IMR-90 (cell line): ENCODE measurements at regions not wholly inside any gene's neighbourhood (a gene's known extent, or its start where the extent isn't known, plus 50 kb on each side); places are given as distances from the start of the nearest gene placed in this dataset.

Source experiments
- ATAC-seq: fragments of 200-7000 bp; cut with Tn5 transposase; 2 replicates; pipeline ENCODE4 v1.9.1; 2020; ENCODE audit warnings: low read depth, mild to moderate bottlenecking, moderate library complexity
- BruUV-seq: library from RNA; stranded (reverse); fragments of 400-500 nt; replicated peaks from 2 replicates; lab custom pipeline; 2021; lab: Mats Ljungman, UMichigan
- CTCF ChIA-PET: fragments of 300-600 bp; formaldehyde crosslinking; extraction: SDS; loops from one replicate; lab custom pipeline; 2021; ENCODE audit warnings: antibody characterized with exemption; lab: Yijun Ruan, JAX
- POLR2A ChIA-PET: fragments of 300-600 bp; sonication (Branson Sonifier 250); formaldehyde crosslinking; loops from one replicate; lab custom pipeline; 2022; ENCODE audit warnings: antibody characterized with exemption; ENCODE audit not compliant: unreplicated experiment; lab: Charles Lee
- DNase-seq: peaks from one replicate; pipeline ENCODE4 v3.0.0; 2013
- H2AFZ ChIP-seq: replicated peaks from 2 replicates; pipeline ENCODE3; 2013; ENCODE audit warnings: low read length, mild to moderate bottlenecking; ENCODE audit not compliant: poor library complexity
- H2AK5ac ChIP-seq: 2 replicates; pipeline ENCODE4 v1.6.1; 2013; ENCODE audit warnings: low read depth, low read length, inconsistent platforms
- H2AK9ac ChIP-seq: replicated peaks from 2 replicates; pipeline ENCODE3; 2013; ENCODE audit warnings: mild to moderate bottlenecking, low read depth, low read length, moderate library complexity; ENCODE audit not compliant: poor library complexity
- H2BK120ac ChIP-seq: 2 replicates; pipeline ENCODE4 v1.6.1; 2013; ENCODE audit warnings: low read depth, low read length, inconsistent platforms
- H2BK15ac ChIP-seq: 3 replicates; pipeline ENCODE4 v1.6.1; 2013; ENCODE audit warnings: low read depth, low read length, inconsistent platforms
- H2BK20ac ChIP-seq: 2 replicates; pipeline ENCODE4 v1.6.1; 2013; ENCODE audit warnings: low read depth, mild to moderate bottlenecking, inconsistent platforms, low read length, moderate library complexity
- H2BK5ac ChIP-seq: 2 replicates; pipeline ENCODE4 v1.6.1; 2013; ENCODE audit warnings: mild to moderate bottlenecking, low read depth, low read length, inconsistent platforms; ENCODE audit not compliant: poor library complexity, severe bottlenecking
- H3K14ac ChIP-seq: replicated peaks from 2 replicates; pipeline ENCODE4 v1.6.1; 2013; ENCODE audit warnings: low read depth, low read length, inconsistent platforms
- H3K18ac ChIP-seq: 2 replicates; pipeline ENCODE4 v1.6.1; 2013; ENCODE audit warnings: low read depth, low read length, control low read depth
- H3K23ac ChIP-seq: 2 replicates; pipeline ENCODE4 v1.6.1; 2013; ENCODE audit warnings: low read depth, low read length, inconsistent platforms
- H3K27ac ChIP-seq: 2 replicates; pipeline ENCODE4 v1.5.1; 2013; ENCODE audit warnings: mild to moderate bottlenecking, control low read depth, low read length; ENCODE audit not compliant: insufficient read depth
- H3K27me3 ChIP-seq: 2 replicates; pipeline ENCODE4 v1.6.1; 2013; ENCODE audit warnings: low read length; ENCODE audit not compliant: control insufficient read depth, insufficient read depth
- H3K36me3 ChIP-seq: 2 replicates; pipeline ENCODE4 v1.6.1; 2013; ENCODE audit warnings: low read length, mixed read lengths; ENCODE audit not compliant: control insufficient read depth, insufficient read depth
- H3K4ac ChIP-seq: 2 replicates; pipeline ENCODE4 v1.6.1; 2013; ENCODE audit warnings: low read depth, low read length, inconsistent platforms
- H3K4me1 ChIP-seq: 2 replicates; pipeline ENCODE4 v1.6.1; 2013; ENCODE audit warnings: low read length, mixed read lengths; ENCODE audit not compliant: control insufficient read depth, insufficient read depth
- H3K4me2 ChIP-seq: 2 replicates; pipeline ENCODE4 v1.6.1; 2013; ENCODE audit warnings: low read depth, mild to moderate bottlenecking, control low read depth, low read length, moderate library complexity
- H3K4me3 ChIP-seq: 2 replicates; pipeline ENCODE4 v1.5.1; 2013; ENCODE audit warnings: low read depth, mild to moderate bottlenecking, control low read depth, low read length, moderate library complexity; ENCODE audit not compliant: insufficient read depth
- H3K56ac ChIP-seq: 2 replicates; pipeline ENCODE4 v1.6.1; 2013; ENCODE audit warnings: low read length, inconsistent platforms; ENCODE audit not compliant: insufficient read depth; ENCODE audit errors: extremely low read depth
- H3K79me1 ChIP-seq, 2 experiments: 2 replicates each; pipeline ENCODE4 v1.6.1; 2013; ENCODE audit warnings: low read length in 2 of 2, inconsistent platforms in 1 of 2, low read depth in 1 of 2
- H3K9ac ChIP-seq: 2 replicates; pipeline ENCODE4 v1.6.1; 2013; ENCODE audit warnings: low read depth, low read length, control low read depth
- H3K9me1 ChIP-seq: 2 replicates; pipeline ENCODE4 v1.6.1; 2013; ENCODE audit warnings: low read length, inconsistent platforms; ENCODE audit not compliant: insufficient read depth
- H3K9me3 ChIP-seq: 2 replicates; pipeline ENCODE4 v1.6.1; 2013; ENCODE audit warnings: low read length; ENCODE audit not compliant: control insufficient read depth, insufficient read depth
- H4K20me1 ChIP-seq: 2 replicates; pipeline ENCODE4 v1.6.1; 2013; ENCODE audit warnings: low read length, inconsistent platforms; ENCODE audit not compliant: insufficient read depth
- H4K5ac ChIP-seq: 2 replicates; pipeline ENCODE4 v1.6.1; 2013; ENCODE audit warnings: mild to moderate bottlenecking, low read depth, low read length, control low read depth
- H4K8ac ChIP-seq, 2 experiments: 2 replicates each; pipeline ENCODE4 v1.6.1; 2013; ENCODE audit warnings: low read depth in 2 of 2, low read length in 2 of 2, control low read depth in 1 of 2, inconsistent platforms in 1 of 2
- H4K91ac ChIP-seq: 2 replicates; pipeline ENCODE4 v1.6.1; 2013; ENCODE audit warnings: low read depth, low read length, inconsistent platforms; ENCODE audit not compliant: insufficient read depth
- NFE2L2 ChIP-seq: fragments of 150-350 bp; IDR thresholded peaks from 2 replicates; pipeline ENCODE4 v1.6.1; 2016; ENCODE audit warnings: low read depth, mild to moderate bottlenecking, low read length
- WGBS, 2 experiments: methylation state at CpG; one replicate each; pipeline versions ENCODE4 v1.1.5 to v1.1.7; 2013; ENCODE audit warnings: missing lambda C conversion rate in 2 of 2; ENCODE audit not compliant: insufficient read length in 1 of 2; ENCODE audit errors: extremely low coverage in 2 of 2; 5-methylcytosine and 5-hydroxymethylcytosine counted together
- dilution Hi-C: fragments of 300-500 bp; cut with HindIII; formaldehyde crosslinking; loops from one replicate; pipeline ENCODE4 v1.14.3; 2018; ENCODE audit warnings: low sequenced_read_pairs; ENCODE audit not compliant: unreplicated experiment
- in situ Hi-C: fragments of 300-500 bp; cut with MboI; formaldehyde crosslinking; loops from 3 replicates; pipeline ENCODE4 v1.14.3; 2019; ENCODE audit warnings: low sequenced_read_pairs, inconsistent platforms, mixed read lengths
- intact Hi-C: fragments of 100-400 bp; cut with micrococcal nuclease; formaldehyde crosslinking; loops from 2 replicates; pipeline ENCODE4 v1.10.0; 2022
- TF ChIP-seq, protein P1 (sequence below): conservative IDR thresholded peaks from 2 replicates; pipeline ENCODE4 v1.5.1; 2012; ENCODE audit warnings: mild to moderate bottlenecking, low read depth, low read length, improper control_type of control experiment

DNA sequence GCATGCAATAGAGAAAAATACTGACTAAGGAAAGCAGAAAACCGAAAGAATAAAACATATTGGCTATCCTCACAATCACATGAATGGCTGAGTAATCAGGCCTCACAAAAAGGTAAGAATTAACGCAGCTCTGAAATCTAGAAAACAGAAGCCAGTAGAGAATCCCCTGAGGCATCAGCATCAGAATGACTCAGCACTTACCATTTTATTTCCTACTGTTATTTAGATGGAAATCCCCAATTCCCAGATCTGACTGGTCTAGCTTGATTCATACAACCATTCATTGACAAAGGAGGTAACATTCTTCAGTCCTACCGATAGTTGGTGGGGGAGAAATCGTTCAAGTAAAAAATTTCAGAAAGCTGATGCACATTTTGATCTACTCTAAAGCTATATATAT lies 1408.4 kb upstream of the WWC1 start:
- Histone ChIP-seq H3K9ac (no peak overlapping the region), H3K4me2 (no peak overlapping the region), H3K23ac (no peak overlapping the region), H2BK120ac (no peak overlapping the region), H3K56ac (no peak overlapping the region), H2AK9ac (no peak overlapping the region), H3K18ac (no peak overlapping the region), H2BK15ac (no peak overlapping the region), H2BK20ac (no peak overlapping the region), H2AFZ (no peak overlapping the region), H3K79me1 (no peaks in the 10 kb centered on the region), H2AK5ac (no peak overlapping the region), H4K91ac (no peak overlapping the region), H2BK5ac (no peak overlapping the region), H3K4me1 (no peaks in the 10 kb centered on the region), H3K9me1 (no peaks in the 10 kb centered on the region), H4K20me1 (no peaks in the 10 kb centered on the region), H3K27ac (no peak overlapping the region), H3K36me3 (no peaks in the 10 kb centered on the region), H3K4ac (no peak overlapping the region), H3K14ac (no peak overlapping the region), H4K5ac (no peak overlapping the region), H3K9me3 (peaks cover 5% of the 10 kb centered on the region), H3K4me3 (no peak overlapping the region), H4K8ac (no peak overlapping the region), H3K27me3 (no peaks in the 10 kb centered on the region)
- intact Hi-C loops (no loop called here), in situ Hi-C loops (no loop called here), dilution Hi-C loops (no loop called here)
- no CpG with 5 or more reads among the region's 4 CpGs for WGBS, 2 experiments
- ChIA-PET POLR2A (no interaction called here), CTCF (no interaction called here)
- BruUV-seq = no TSS peak
- TF ChIP-seq NFE2L2 = peak; percentile 73
- TF ChIP-seq, protein P1, sequence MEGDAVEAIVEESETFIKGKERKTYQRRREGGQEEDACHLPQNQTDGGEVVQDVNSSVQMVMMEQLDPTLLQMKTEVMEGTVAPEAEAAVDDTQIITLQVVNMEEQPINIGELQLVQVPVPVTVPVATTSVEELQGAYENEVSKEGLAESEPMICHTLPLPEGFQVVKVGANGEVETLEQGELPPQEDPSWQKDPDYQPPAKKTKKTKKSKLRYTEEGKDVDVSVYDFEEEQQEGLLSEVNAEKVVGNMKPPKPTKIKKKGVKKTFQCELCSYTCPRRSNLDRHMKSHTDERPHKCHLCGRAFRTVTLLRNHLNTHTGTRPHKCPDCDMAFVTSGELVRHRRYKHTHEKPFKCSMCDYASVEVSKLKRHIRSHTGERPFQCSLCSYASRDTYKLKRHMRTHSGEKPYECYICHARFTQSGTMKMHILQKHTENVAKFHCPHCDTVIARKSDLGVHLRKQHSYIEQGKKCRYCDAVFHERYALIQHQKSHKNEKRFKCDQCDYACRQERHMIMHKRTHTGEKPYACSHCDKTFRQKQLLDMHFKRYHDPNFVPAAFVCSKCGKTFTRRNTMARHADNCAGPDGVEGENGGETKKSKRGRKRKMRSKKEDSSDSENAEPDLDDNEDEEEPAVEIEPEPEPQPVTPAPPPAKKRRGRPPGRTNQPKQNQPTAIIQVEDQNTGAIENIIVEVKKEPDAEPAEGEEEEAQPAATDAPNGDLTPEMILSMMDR = no peak
- ATAC-seq (no peak), DNase-seq (no peak)
